H1 (cell line): ENCODE measurements at regions not wholly inside any gene's neighbourhood (a gene's known extent, or its start where the extent isn't known, plus 50 kb on each side); places are given as distances from the start of the nearest gene placed in this dataset.
A peak's percentile ranks its signal among the peaks of the same experiment; 100 is the strongest.

ENCODE experiments used
- CTCF ChIA-PET: fragments of 300-600 bp; sonication (Branson Sonifier 250); formaldehyde crosslinking; loops from one replicate; lab custom pipeline; 2021; ENCODE audit not compliant: partially characterized antibody; lab: Charles Lee
- POLR2A ChIA-PET: fragments of 300-600 bp; sonication (Branson Sonifier 250); formaldehyde crosslinking; loops from one replicate; lab custom pipeline; 2021; ENCODE audit warnings: inconsistent platforms; ENCODE audit not compliant: partially characterized antibody; lab: Charles Lee
- DNase-seq, 2 experiments: peaks; one replicate each; pipeline versions ENCODE4 v3.0.0 to v3.0.0-alpha.2; 2010 to 2022; ENCODE audit warnings: low spot score in 2 of 2, low read depth in 1 of 2, mixed read lengths in 1 of 2
- FAIRE-seq: peaks from 2 replicates; lab custom pipeline; 2011; peaks lifted over from hg19 to GRCh38; lab: Jason Lieb, UNC
- H2AFZ ChIP-seq: 2 replicates; pipeline ENCODE4 v1.8.1; 2012; ENCODE audit warnings: low read length, inconsistent platforms
- H2AK5ac ChIP-seq: 2 replicates; pipeline ENCODE4 v1.6.1; 2013; ENCODE audit warnings: low read depth, low read length
- H2BK120ac ChIP-seq: replicated peaks from 2 replicates; pipeline ENCODE3; 2013; ENCODE audit warnings: low read depth, low read length, inconsistent platforms
- H2BK12ac ChIP-seq: 2 replicates; pipeline ENCODE4 v1.6.1; 2013; ENCODE audit warnings: low read depth, low read length
- H2BK15ac ChIP-seq: 2 replicates; pipeline ENCODE4 v1.6.1; 2013; ENCODE audit warnings: low read length
- H2BK20ac ChIP-seq: 2 replicates; pipeline ENCODE4 v1.6.1; 2013; ENCODE audit warnings: low read length
- H2BK5ac ChIP-seq: 2 replicates; pipeline ENCODE4 v1.6.1; 2013; ENCODE audit warnings: low read depth, low read length
- H3K14ac ChIP-seq: 2 replicates; pipeline ENCODE4 v1.6.1; 2013; ENCODE audit warnings: inconsistent platforms; ENCODE audit not compliant: insufficient read length
- H3K18ac ChIP-seq: 2 replicates; pipeline ENCODE4 v1.6.1; 2013; ENCODE audit warnings: low read length; ENCODE audit errors: extremely low read depth
- H3K23ac ChIP-seq: 2 replicates; pipeline ENCODE4 v1.6.1; 2013; ENCODE audit warnings: inconsistent platforms; ENCODE audit not compliant: insufficient read length
- H3K23me2 ChIP-seq: 2 replicates; pipeline ENCODE4 v1.6.1; 2013; ENCODE audit warnings: low read depth, low read length
- H3K27ac ChIP-seq: 2 replicates; pipeline ENCODE4 v1.6.1; 2011; ENCODE audit warnings: low read depth, low read length, inconsistent platforms
- H3K27me3 ChIP-seq, 4 experiments: replicated peaks in 1 of 4; 1 replicate in 1 of 4; 2 replicates in 3 of 4; pipeline versions ENCODE4 v1.6.1 to v1.8.1; 2011 to 2013; ENCODE audit warnings: low read length in 3 of 4, mild to moderate bottlenecking in 3 of 4, inconsistent platforms in 2 of 4, mixed read lengths in 2 of 4, moderate library complexity in 1 of 4; ENCODE audit not compliant: control insufficient read depth in 3 of 4, insufficient read depth in 3 of 4; ENCODE audit errors: extremely low read depth in 1 of 4
- H3K36me3 ChIP-seq, 4 experiments: 2 replicates each; pipeline versions ENCODE4 v1.6.1 to v1.8.1; 2011 to 2013; ENCODE audit warnings: mild to moderate bottlenecking in 4 of 4, low read length in 3 of 4, moderate library complexity in 2 of 4, control low read depth in 1 of 4, inconsistent platforms in 1 of 4; ENCODE audit not compliant: insufficient read depth in 4 of 4, control insufficient read depth in 2 of 4
- H3K4ac ChIP-seq: replicated peaks from 2 replicates; pipeline ENCODE3; 2013; ENCODE audit warnings: low read length, low read depth, mixed read lengths, inconsistent platforms; ENCODE audit not compliant: insufficient read length
- H3K4me1 ChIP-seq, 4 experiments: replicated peaks in 1 of 4; 1 replicate in 1 of 4; 2 replicates in 3 of 4; pipeline versions ENCODE4 v1.6.1 to v1.8.1; 2011 to 2013; ENCODE audit warnings: low read length in 3 of 4, inconsistent platforms in 2 of 4, mixed read lengths in 1 of 4; ENCODE audit not compliant: insufficient read depth in 4 of 4, control insufficient read depth in 3 of 4
- H3K4me2 ChIP-seq, 2 experiments: 2 replicates each; pipeline versions ENCODE4 v1.6.1 to v1.8.1; 2011 to 2013; ENCODE audit warnings: low read depth in 2 of 2, low read length in 2 of 2, control low read depth in 1 of 2, inconsistent platforms in 1 of 2, mild to moderate bottlenecking in 1 of 2; ENCODE audit not compliant: insufficient read depth in 1 of 2
- H3K4me3 ChIP-seq, 4 experiments: fragments of 200-600, 300-600 bp in 1 of 4; sonication (generic), shearing (Covaris generic), sonication (Bioruptor Twin) in 1 of 4; 2 replicates each; pipeline versions ENCODE4 v1.5.1 to v1.8.1; 2011 to 2016; ENCODE audit warnings: low read length in 4 of 4, low read depth in 3 of 4, control low read depth in 2 of 4, inconsistent platforms in 2 of 4, mild to moderate bottlenecking in 2 of 4, mixed read lengths in 1 of 4, moderate library complexity in 1 of 4; ENCODE audit not compliant: insufficient read depth in 2 of 4; ENCODE audit errors: extremely low read depth in 1 of 4
- H3K56ac ChIP-seq: replicated peaks from 2 replicates; pipeline ENCODE3; 2013; ENCODE audit warnings: low read depth, mild to moderate bottlenecking, mixed read lengths, low read length, inconsistent platforms; ENCODE audit not compliant: insufficient read length
- H3K79me1 ChIP-seq: 2 replicates; pipeline ENCODE4 v1.6.1; 2013; ENCODE audit warnings: low read depth, low read length, control low read depth
- H3K79me2 ChIP-seq, 2 experiments: 2 replicates each; pipeline versions ENCODE4 v1.6.1 to v1.8.1; 2012 to 2013; ENCODE audit warnings: low read length in 2 of 2, mild to moderate bottlenecking in 2 of 2, inconsistent platforms in 1 of 2; ENCODE audit not compliant: insufficient read depth in 2 of 2, control insufficient read depth in 1 of 2
- H3K9ac ChIP-seq, 4 experiments: replicated peaks in 1 of 4; 1 replicate in 1 of 4; 2 replicates in 3 of 4; pipeline versions ENCODE4 v1.6.1 to v1.8.1; 2011 to 2013; ENCODE audit warnings: low read depth in 3 of 4, low read length in 3 of 4, control low read depth in 2 of 4, mild to moderate bottlenecking in 2 of 4, moderate library complexity in 2 of 4, inconsistent platforms in 1 of 4; ENCODE audit errors: extremely low read depth in 1 of 4
- H3K9me3 ChIP-seq, 2 experiments: 2 replicates each; pipeline versions ENCODE4 v1.6.1 to v1.8.1; 2012 to 2013; ENCODE audit warnings: mild to moderate bottlenecking in 2 of 2, moderate library complexity in 2 of 2, control low read depth in 1 of 2, inconsistent platforms in 1 of 2, low read depth in 1 of 2, low read length in 1 of 2, mixed read lengths in 1 of 2; ENCODE audit not compliant: insufficient read depth in 2 of 2
- H4K20me1 ChIP-seq, 2 experiments: replicated peaks in 1 of 2; 2 replicates each; pipeline versions ENCODE3 to v1.8.1; 2011 to 2013; ENCODE audit warnings: inconsistent platforms in 2 of 2, low read length in 2 of 2, mild to moderate bottlenecking in 1 of 2; ENCODE audit not compliant: insufficient read depth in 2 of 2, control insufficient read depth in 1 of 2
- H4K5ac ChIP-seq: 2 replicates; pipeline ENCODE4 v1.6.1; 2013; ENCODE audit warnings: low read length, low read depth, mixed read lengths, inconsistent platforms; ENCODE audit not compliant: insufficient read length
- H4K8ac ChIP-seq: 2 replicates; pipeline ENCODE4 v1.8.0; 2013; ENCODE audit warnings: mild to moderate bottlenecking, moderate library complexity, low read length, inconsistent platforms; ENCODE audit not compliant: insufficient read depth; ENCODE audit errors: extremely low read depth
- H4K91ac ChIP-seq: replicated peaks from 2 replicates; pipeline ENCODE3; 2013; ENCODE audit warnings: low read length, mixed read lengths, inconsistent platforms; ENCODE audit not compliant: insufficient read length
- CEBPB ChIP-seq: IDR thresholded peaks from 2 replicates; pipeline ENCODE4 v1.6.1; 2012; ENCODE audit warnings: low read depth, low read length
- MAX ChIP-seq: IDR thresholded peaks from 2 replicates; pipeline ENCODE4 v1.6.1; 2012; ENCODE audit warnings: inconsistent platforms
- PHF8 ChIP-seq: fragments of 200-600 bp; sonication (generic); conservative IDR thresholded peaks from 2 replicates; pipeline ENCODE4 v1.7.1; 2012; ENCODE audit warnings: low read depth, mild to moderate bottlenecking, inconsistent platforms, low read length, moderate library complexity
- RNF2 ChIP-seq: fragments of 200-900, 300-1000 bp; sonication (generic); IDR thresholded peaks from 2 replicates; pipeline ENCODE4 v1.7.1; 2016; ENCODE audit warnings: borderline replicate concordance, low read depth, mild to moderate bottlenecking, antibody characterized with exemption, low read length; ENCODE audit not compliant: poor library complexity, severe bottlenecking; ENCODE audit errors: missing control alignments
- SIN3A ChIP-seq, 2 experiments: IDR thresholded peaks in 1 of 2; conservative IDR thresholded peaks in 1 of 2; 2 replicates each; pipeline ENCODE4 v1.6.1; 2011 to 2012; ENCODE audit warnings: low read length in 2 of 2, improper control_type of control experiment in 1 of 2, low read depth in 1 of 2, mild to moderate bottlenecking in 1 of 2
- SRF ChIP-seq: IDR thresholded peaks from 2 replicates; pipeline ENCODE4 v1.6.1; 2011; ENCODE audit warnings: mild to moderate bottlenecking, low read depth, low read length, moderate library complexity
- ZNF274 ChIP-seq: IDR thresholded peaks from 2 replicates; pipeline ENCODE4 v1.7.0; 2012; ENCODE audit warnings: low read length, borderline replicate concordance; ENCODE audit errors: extremely low read depth
- WGBS, 2 experiments: shearing (Covaris generic) in 1 of 2; methylation state at CpG; one replicate each; pipeline versions ENCODE4 v1.1.6 to v1.1.7; 2013 to 2015; ENCODE audit warnings: low lambda C conversion rate in 2 of 2, mixed read lengths in 2 of 2, inconsistent platforms in 1 of 2, low coverage in 1 of 2, missing lambda C conversion rate in 1 of 2; ENCODE audit not compliant: insufficient replicate concordance in 2 of 2, insufficient coverage in 1 of 2, insufficient read length in 1 of 2; ENCODE audit errors: extremely low coverage in 1 of 2, missing lambda C conversion rate in 1 of 2; 5-methylcytosine and 5-hydroxymethylcytosine counted together

- H3K36me3 ChIP-seq, result peaks cover 0 to 5% (median 1%) of the 10 kb centered on the region in 4 experiments; a peak in 1 of 8 replicates
- no peak for FAIRE-seq
- 13% methylated on average over 1 of the region's 1 CpG; no CpG with 5 or more reads in 1 of the 2 experiments for WGBS, 2 experiments
These were observed 481.4 kb downstream of the IPMK start for GRCh38 chr10:57786331-57786730.

More at GRCh38 chr10:57786331-57786730, 481.4 kb downstream of the IPMK start:
- H3K79me1 ChIP-seq, result no peaks in the 10 kb centered on the region
- TF ChIP-seq CEBPB (no peak), MAX (no peak), ZNF274 (no peak), RNF2 (no peak), PHF8 (no peak), SRF (no peak), SIN3A (conservative IDR thresholded peaks at IDR 0.05 in 1 of 2, IDR thresholded peaks at IDR 0.05 in 1 of 2; ENCODE audit: low read depth in 1 of 2, low read length in 2 of 2) (no peak)
- peak overlapping the region; percentile 55; the same call in 1 of the 2 replicates for H3K27ac ChIP-seq
- H3K23me2 ChIP-seq, result no peaks in the 10 kb centered on the region; the same call in 1 of the 2 replicates
- H4K20me1 ChIP-seq, result no peaks in the 10 kb centered on the region
- no peak overlapping the region for H3K9ac ChIP-seq
- peak overlapping the region; percentile 91 for H3K18ac ChIP-seq
- no peak overlapping the region for H4K8ac ChIP-seq
- H3K14ac ChIP-seq, result no peak overlapping the region
- H2BK20ac ChIP-seq, result peak overlapping the region; percentile 92
- no peak overlapping the region for H3K23ac ChIP-seq
- DNase-seq, result no peak
- ChIA-PET CTCF (no interaction called here), POLR2A (no interaction called here)
- H2BK5ac ChIP-seq, result peak overlapping the region; percentile 97
- H2BK120ac ChIP-seq, result peak overlapping the region; percentile 91
- no peaks in the 10 kb centered on the region for H3K27me3 ChIP-seq
- H3K79me2 ChIP-seq, result no peaks in the 10 kb centered on the region
- H3K4me1 ChIP-seq, result peaks cover 0 to 12% (median 7%) of the 10 kb centered on the region in 4 experiments; a peak in 6 of 7 replicates
- peak overlapping the region; percentile 86 for H3K4ac ChIP-seq
- H2BK15ac ChIP-seq, result no peak overlapping the region
- peak overlapping the region; percentile 95; the same call in 1 of the 2 replicates for H2AK5ac ChIP-seq
- H4K91ac ChIP-seq, result peak overlapping the region; percentile 87
- peak overlapping the region; percentile 98 for H2BK12ac ChIP-seq
- peak overlapping the region; percentile 78 for H4K5ac ChIP-seq
- peaks cover 3 to 4% of the 10 kb centered on the region in 2 experiments; a peak in 2 of 4 replicates for H3K9me3 ChIP-seq
- peak overlapping the region; percentile 19 to 37; a peak in 3 of 4 replicates for H3K4me2 ChIP-seq
- peak overlapping the region in 1 of 4 experiments; percentile 27; a peak in 1 of 8 replicates for H3K4me3 ChIP-seq
- no peak overlapping the region for H3K56ac ChIP-seq
- H2AFZ ChIP-seq, result no peak overlapping the region
